WERI-Rb-1 (cell line): ENCODE measurements at regions not wholly inside any gene's neighbourhood (a gene's known extent, or its start where the extent isn't known, plus 50 kb on each side); places are given as distances from the start of the nearest gene placed in this dataset.

ENCODE experiments used
- DNase-seq: peaks from one replicate; pipeline ENCODE4 v3.0.0-alpha.2; 2020
- H3K27ac ChIP-seq: fragments of 250-450 bp; sonication (Bioruptor Pico); 2 replicates; pipeline ENCODE4 v1.5.1; 2020; ENCODE audit warnings: mild to moderate bottlenecking, moderate library complexity
- H3K27me3 ChIP-seq: fragments of 250-450 bp; sonication (Bioruptor Pico); 2 replicates; pipeline ENCODE4 v1.5.1; 2021; ENCODE audit warnings: mild to moderate bottlenecking, low read depth, moderate library complexity; ENCODE audit not compliant: insufficient read depth, severe bottlenecking
- H3K36me3 ChIP-seq: fragments of 250-450 bp; sonication (Bioruptor Pico); 2 replicates; pipeline ENCODE4 v1.5.1; 2020; ENCODE audit warnings: mild to moderate bottlenecking, moderate library complexity
- H3K4me3 ChIP-seq: 2 replicates; pipeline ENCODE4 v1.5.1; 2011; ENCODE audit warnings: low read depth, mild to moderate bottlenecking, control low read depth, low read length
- H3K9me3 ChIP-seq: fragments of 250-450 bp; sonication (Bioruptor Pico); 2 replicates; pipeline ENCODE4 v1.5.1; 2021; ENCODE audit warnings: mild to moderate bottlenecking, moderate library complexity; ENCODE audit not compliant: severe bottlenecking
- CTCF ChIP-seq: IDR thresholded peaks from 2 replicates; pipeline ENCODE4 v1.5.1; 2011; ENCODE audit warnings: low read depth, mild to moderate bottlenecking, control low read depth, inconsistent platforms, low read length

- no peaks in the 10 kb centered on the region for H3K36me3 ChIP-seq
- H3K27me3 ChIP-seq, result no peaks in the 10 kb centered on the region
- TF ChIP-seq CTCF, result no peak
- H3K9me3 ChIP-seq, result peaks cover 5% of the 10 kb centered on the region
- H3K27ac ChIP-seq, result no peak overlapping the region
- no peak for DNase-seq
- H3K4me3 ChIP-seq, result no peak overlapping the region
Observed at GRCh38 chr1:234691567-234691966, 81.6 kb upstream of the IRF2BP2 start.

- no peaks in the 10 kb centered on the region for H3K36me3 ChIP-seq
- TF ChIP-seq CTCF, result no peak
- H3K27ac ChIP-seq, result no peak overlapping the region
- peaks cover 7% of the 10 kb centered on the region for H3K9me3 ChIP-seq
- no peaks in the 10 kb centered on the region for H3K27me3 ChIP-seq
- DNase-seq, result no peak
- no peak overlapping the region for H3K4me3 ChIP-seq
Observed at GRCh38 chr1:234690872-234691271, 80.9 kb upstream of the IRF2BP2 start.

- no peak for TF ChIP-seq CTCF
- Histone ChIP-seq H3K9me3 (peaks cover 11% of the 10 kb centered on the region), H3K36me3 (no peaks in the 10 kb centered on the region), H3K4me3 (no peak overlapping the region), H3K27ac (no peak overlapping the region), H3K27me3 (no peaks in the 10 kb centered on the region)
- DNase-seq, result no peak
Observed at GRCh38 chr1:234689236-234689635, 79.3 kb upstream of the IRF2BP2 start.

- Histone ChIP-seq H3K27ac (no peak overlapping the region), H3K36me3 (no peaks in the 10 kb centered on the region), H3K27me3 (no peaks in the 10 kb centered on the region), H3K9me3 (peaks cover 7% of the 10 kb centered on the region), H3K4me3 (no peak overlapping the region)
- TF ChIP-seq CTCF, result no peak
- DNase-seq, result no peak
Observed at GRCh38 chr1:234687011-234687410, 77.0 kb upstream of the IRF2BP2 start.

GRCh38 chr1:234686035-234686434 is 76.1 kb upstream of the IRF2BP2 start:
- peaks cover 7% of the 10 kb centered on the region for H3K9me3 ChIP-seq
- no peak overlapping the region for H3K4me3 ChIP-seq
- no peak for TF ChIP-seq CTCF
- no peaks in the 10 kb centered on the region for H3K27me3 ChIP-seq
- no peak overlapping the region for H3K27ac ChIP-seq
- no peak for DNase-seq
- no peaks in the 10 kb centered on the region for H3K36me3 ChIP-seq

- H3K36me3 ChIP-seq, result no peaks in the 10 kb centered on the region
- H3K9me3 ChIP-seq, result peaks cover 7% of the 10 kb centered on the region
- H3K27ac ChIP-seq, result no peak overlapping the region
- no peak overlapping the region for H3K4me3 ChIP-seq
- TF ChIP-seq CTCF, result no peak
- no peak for DNase-seq
- H3K27me3 ChIP-seq, result no peaks in the 10 kb centered on the region
Observed at GRCh38 chr1:234684856-234685255, 74.9 kb upstream of the IRF2BP2 start.
